IPS-NIHi11 (cell line): ENCODE measurements at regions not wholly inside any gene's neighbourhood (a gene's known extent, or its start where the extent isn't known, plus 50 kb on each side); places are given as distances from the start of the nearest gene placed in this dataset.
A peak's percentile ranks its signal among the peaks of the same experiment; 100 is the strongest.
"Not testable (repeated sequence)": the region's sequence is repeated elsewhere in the genome, so short reads cannot be mapped to it uniquely, and the experiment has no call there.

ENCODE experiments used
- DNase-seq: peaks from one replicate; pipeline ENCODE4 v3.0.0; 2012; ENCODE audit warnings: mixed read lengths, low spot score

- no peak for DNase-seq
Observed at GRCh38 chr4:19047279-19047880, 1025.8 kb upstream of the LCORL start.

GRCh38 chr4:19039816-19040215 is 1018.3 kb upstream of the LCORL start:
- DNase-seq, result no peak

- no peak for DNase-seq
Observed at GRCh38 chr4:19038231-19038630, 1016.7 kb upstream of the LCORL start.

- no peak for DNase-seq
Observed at GRCh38 chr4:19033816-19034733, 1012.5 kb upstream of the LCORL start.

GRCh38 chr4:19030536-19030935 is 1009.0 kb upstream of the LCORL start:
- DNase-seq, result no peak

- peak; percentile 18 for DNase-seq
Observed at GRCh38 chr4:19030048-19030447, 1008.5 kb upstream of the LCORL start.

GRCh38 chr4:19026281-19026680 is 1004.7 kb upstream of the LCORL start:
- DNase-seq, result no peak

GRCh38 chr4:19025031-19025430 is 1003.5 kb upstream of the LCORL start:
- DNase-seq, result peak; percentile 34

GRCh38 chr4:19024047-19024446 is 1002.5 kb upstream of the LCORL start:
- DNase-seq, result no peak

- no peak for DNase-seq
Observed at GRCh38 chr4:19021617-19022016, 1000.1 kb upstream of the LCORL start.

- DNase-seq, result not testable (repeated sequence)
Observed at GRCh38 chr4:19016550-19016949, 995.0 kb upstream of the LCORL start.

GRCh38 chr4:19014594-19014993 is 993.0 kb upstream of the LCORL start:
- no peak for DNase-seq

GRCh38 chr4:19010761-19011160 is 989.2 kb upstream of the LCORL start:
- no peak for DNase-seq

GRCh38 chr4:19009881-19010280 is 988.3 kb upstream of the LCORL start:
- no peak for DNase-seq

GRCh38 chr4:19005211-19005610 is 983.7 kb upstream of the LCORL start:
- no peak for DNase-seq

- no peak for DNase-seq
Observed at GRCh38 chr4:19002170-19002569, 980.6 kb upstream of the LCORL start.

- no peak for DNase-seq
Observed at GRCh38 chr4:18999595-18999994, 978.0 kb upstream of the LCORL start.

GRCh38 chr4:18981234-18981615 is 959.7 kb upstream of the LCORL start:
- no peak for DNase-seq

- no peak for DNase-seq
Observed at GRCh38 chr4:18980516-18981233, 959.1 kb upstream of the LCORL start.

GRCh38 chr4:18976884-18977283 is 955.3 kb upstream of the LCORL start:
- no peak for DNase-seq

- no peak for DNase-seq
Observed at GRCh38 chr4:18975916-18976808, 954.6 kb upstream of the LCORL start.

GRCh38 chr4:18973296-18973695 is 951.7 kb upstream of the LCORL start:
- no peak for DNase-seq
